GM10266 (cell line): ENCODE measurements at regions not wholly inside any gene's neighbourhood (a gene's known extent, or its start where the extent isn't known, plus 50 kb on each side); places are given as distances from the start of the nearest gene placed in this dataset.

Experiments used
- DNase-seq: peaks from one replicate; pipeline ENCODE4 v3.0.0; 2012; ENCODE audit errors: extremely low spot score
- CTCF ChIP-seq: IDR thresholded peaks from 2 replicates; pipeline ENCODE4 v1.5.1; 2012; ENCODE audit warnings: mild to moderate bottlenecking, low read depth; ENCODE audit not compliant: control insufficient read depth, insufficient read depth; ENCODE audit errors: missing control alignments

DNA sequence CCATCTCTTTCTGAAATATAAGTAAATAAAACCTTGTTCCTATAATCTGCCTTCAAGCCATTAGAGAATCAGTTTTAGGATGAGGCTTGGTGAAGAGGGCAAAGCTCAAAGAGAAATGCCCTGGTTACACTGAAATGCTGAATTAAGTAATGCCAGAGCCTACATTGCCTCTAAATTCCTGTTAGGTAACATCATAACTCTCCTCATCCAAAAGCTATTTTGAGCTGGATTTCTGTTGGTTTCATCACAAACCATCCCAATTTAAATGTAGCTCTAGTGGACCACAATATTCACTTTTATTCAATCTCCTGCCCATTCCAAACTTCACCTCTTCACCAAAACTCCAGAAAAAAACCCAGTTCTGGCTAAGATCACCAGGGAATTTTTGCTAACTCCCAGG is 1319.7 kb upstream of the TENM3 start:
- TF ChIP-seq CTCF, result no peak
- no peak for DNase-seq

DNA sequence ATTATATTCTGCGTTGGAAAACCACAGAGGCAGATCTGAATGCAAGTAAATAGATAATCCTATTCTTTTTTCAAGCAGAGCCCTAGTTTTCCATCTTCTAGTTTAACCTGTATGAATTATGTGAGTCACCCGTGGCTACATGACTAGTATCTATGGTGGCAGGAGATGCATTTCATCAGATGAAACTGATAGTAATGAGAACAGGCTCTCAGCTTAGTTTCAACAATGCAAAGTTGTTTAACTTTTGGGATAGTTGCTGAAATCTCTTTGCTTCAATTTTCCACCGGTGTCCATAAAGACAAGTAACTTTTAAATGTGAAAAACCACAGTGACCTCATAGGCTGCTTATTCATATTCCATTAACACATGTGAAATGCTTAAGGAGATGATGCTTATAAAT is 1317.4 kb upstream of the TENM3 start:
- TF ChIP-seq CTCF, result no peak
- DNase-seq, result no peak

DNA sequence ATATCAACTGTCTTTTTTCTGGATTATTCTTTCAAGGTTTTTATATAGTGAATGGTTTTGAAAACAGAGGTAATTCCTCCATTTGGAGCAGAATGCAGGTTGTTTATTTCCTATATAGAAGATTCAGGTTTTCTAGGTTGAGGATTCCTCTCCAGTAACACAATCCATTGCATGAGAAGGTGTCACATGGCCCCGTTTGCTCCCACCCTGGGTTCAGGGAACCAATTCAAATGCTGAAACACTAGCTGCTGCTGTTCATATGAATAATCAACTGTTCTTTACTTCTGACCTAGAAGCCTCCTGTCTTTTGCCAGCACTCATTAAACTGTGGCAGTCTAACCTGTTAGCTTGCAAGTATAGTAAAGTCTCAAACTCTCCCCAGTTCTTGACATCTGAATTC is 1316.9 kb upstream of the TENM3 start:
- DNase-seq, result no peak
- TF ChIP-seq CTCF, result no peak

DNA sequence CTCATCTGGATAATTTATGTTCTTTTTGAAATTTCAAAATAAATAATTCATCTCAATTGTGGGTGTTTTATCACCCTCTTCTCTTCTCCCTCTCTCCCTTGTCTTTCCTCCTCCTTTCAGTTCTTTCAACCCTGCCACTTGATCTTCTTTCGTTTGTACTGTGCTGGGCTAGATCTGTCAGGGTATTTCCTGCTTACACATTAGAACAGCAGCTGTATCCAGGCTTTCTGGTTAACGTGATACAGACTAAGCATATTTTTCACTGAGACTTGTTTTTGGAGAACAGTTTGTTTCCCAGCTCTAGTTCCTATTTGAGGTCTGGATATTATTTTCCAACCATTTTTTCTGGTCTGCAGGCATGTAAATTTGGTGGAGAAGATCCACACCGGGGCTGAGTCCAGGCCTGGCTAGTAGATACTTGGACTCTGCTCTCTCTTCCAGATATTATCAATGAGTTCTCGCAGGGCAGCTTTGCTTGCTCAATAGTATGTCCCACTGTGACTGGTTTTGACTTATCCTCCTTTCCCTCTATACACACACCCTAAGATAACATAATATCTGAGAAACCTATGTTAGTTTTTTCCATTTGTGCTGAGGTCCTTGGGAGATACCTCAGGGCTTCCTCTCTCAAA is 1310.7 kb upstream of the TENM3 start:
- no peak for TF ChIP-seq CTCF
- no peak for DNase-seq

GRCh38 chr4:180937083-180937482 is 1306.1 kb upstream of the TENM3 start:
- TF ChIP-seq CTCF, result no peak
- DNase-seq, result no peak

- DNase-seq, result no peak
- no peak for TF ChIP-seq CTCF
Measured at GRCh38 chr4:180940680-180941079, 1302.5 kb upstream of the TENM3 start.

DNA sequence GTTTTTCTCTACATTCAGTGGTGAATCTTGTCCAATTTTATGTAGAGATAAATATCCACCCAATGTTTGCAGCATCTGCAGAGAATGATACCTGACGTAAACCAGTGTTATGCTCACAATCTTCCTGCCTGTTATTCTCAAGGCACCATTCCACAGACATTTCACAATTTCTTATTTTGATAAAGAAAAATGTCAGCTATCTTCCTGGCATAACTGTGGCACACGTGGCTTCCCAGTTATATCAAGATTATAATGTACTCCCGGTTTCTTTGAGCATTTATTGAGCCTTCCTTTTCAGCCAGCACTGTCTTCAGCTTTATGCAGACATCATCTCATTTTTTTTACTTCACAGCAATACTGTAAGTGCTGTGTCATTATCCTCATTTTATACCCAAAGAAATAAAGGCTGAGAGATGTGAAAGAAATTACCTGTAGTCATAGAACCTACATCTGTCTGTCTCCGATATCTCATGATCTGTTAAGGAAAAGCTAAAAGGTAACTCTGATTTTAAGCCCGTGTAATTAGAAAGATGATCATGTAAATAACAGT is 1300.8 kb upstream of the TENM3 start:
- DNase-seq, result no peak
- no peak for TF ChIP-seq CTCF
